Peyer's patch (tissue), 4 donors: ENCODE measurements at regions not wholly inside any gene's neighbourhood (a gene's known extent, or its start where the extent isn't known, plus 50 kb on each side); places are given as distances from the start of the nearest gene placed in this dataset.

Experiments
- POLR2A ChIP-seq, 2 donors: fragments of 450-650 bp; IDR thresholded peaks; one replicate each; pipeline ENCODE4 v1.5.1; 2017; ENCODE audit warnings: antibody characterized with exemption in 2 of 2, mild to moderate bottlenecking in 2 of 2, moderate library complexity in 2 of 2
- TF ChIP-seq, protein P1 (sequence below), 6 experiments: fragments of 450-650 bp in 4 of 6; fragments of 200-600 bp in 2 of 6; sonication (generic) in 1 of 6; IDR thresholded peaks; one replicate each; pipeline ENCODE4 v1.5.1; 2017 to 2019; ENCODE audit warnings: antibody characterized with exemption in 6 of 6, mild to moderate bottlenecking in 3 of 6, moderate library complexity in 1 of 6

- no peak for TF ChIP-seq POLR2A (IDR thresholded peaks at IDR 0.05)
- TF ChIP-seq, protein P1, sequence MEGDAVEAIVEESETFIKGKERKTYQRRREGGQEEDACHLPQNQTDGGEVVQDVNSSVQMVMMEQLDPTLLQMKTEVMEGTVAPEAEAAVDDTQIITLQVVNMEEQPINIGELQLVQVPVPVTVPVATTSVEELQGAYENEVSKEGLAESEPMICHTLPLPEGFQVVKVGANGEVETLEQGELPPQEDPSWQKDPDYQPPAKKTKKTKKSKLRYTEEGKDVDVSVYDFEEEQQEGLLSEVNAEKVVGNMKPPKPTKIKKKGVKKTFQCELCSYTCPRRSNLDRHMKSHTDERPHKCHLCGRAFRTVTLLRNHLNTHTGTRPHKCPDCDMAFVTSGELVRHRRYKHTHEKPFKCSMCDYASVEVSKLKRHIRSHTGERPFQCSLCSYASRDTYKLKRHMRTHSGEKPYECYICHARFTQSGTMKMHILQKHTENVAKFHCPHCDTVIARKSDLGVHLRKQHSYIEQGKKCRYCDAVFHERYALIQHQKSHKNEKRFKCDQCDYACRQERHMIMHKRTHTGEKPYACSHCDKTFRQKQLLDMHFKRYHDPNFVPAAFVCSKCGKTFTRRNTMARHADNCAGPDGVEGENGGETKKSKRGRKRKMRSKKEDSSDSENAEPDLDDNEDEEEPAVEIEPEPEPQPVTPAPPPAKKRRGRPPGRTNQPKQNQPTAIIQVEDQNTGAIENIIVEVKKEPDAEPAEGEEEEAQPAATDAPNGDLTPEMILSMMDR (IDR thresholded peaks at IDR 0.05): no peak
These were observed 245.7 kb downstream of the KCNC2 start for GRCh38 chr12:74963867-74964331.
